ENCODE measurements at regions not wholly inside any gene's neighbourhood (a gene's known extent, or its start where the extent isn't known, plus 50 kb on each side); places are given as distances from the start of the nearest gene placed in this dataset.

- TF ChIP-seq CTCF (IDR thresholded peaks at IDR 0.05) (no peak), POLR2A (IDR thresholded peaks at IDR 0.05) (no peak)
These were observed 416.6 kb downstream of the RAD51AP2 start for GRCh38 chr2:17101596-17101995.

Measured in testis (tissue), 2 donors.